Adrenal gland (tissue), 9 donors: ENCODE measurements at regions not wholly inside any gene's neighbourhood (a gene's known extent, or its start where the extent isn't known, plus 50 kb on each side); places are given as distances from the start of the nearest gene placed in this dataset.

Experiments used
- DNase-seq, 7 donors: peaks; one replicate each; pipeline ENCODE4 v3.0.0-alpha.2; 2019 to 2020
- H3K27ac ChIP-seq, 5 donors: fragments of 200-600 bp; sonication (generic) in 4 of 5; 1 replicate in 3 of 5; 2 replicates in 2 of 5; pipeline versions ENCODE4 v1.5.1 to v1.8.0; 2016 to 2020; ENCODE audit warnings: mild to moderate bottlenecking in 1 of 5
- H3K27me3 ChIP-seq: fragments of 200-600 bp; 2 replicates; pipeline ENCODE4 v1.8.0; 2021
- H3K36me3 ChIP-seq, 2 donors: fragments of 200-600 bp; replicated peaks in 1 of 2; 1 replicate in 1 of 2; 2 replicates in 1 of 2; pipeline versions ENCODE4 v1.5.1 to v1.8.0; 2018 to 2022
- H3K4me1 ChIP-seq, 2 donors: fragments of 200-600 bp; replicated peaks in 1 of 2; 1 replicate in 1 of 2; 2 replicates in 1 of 2; pipeline versions ENCODE4 v1.5.1 to v1.8.0; 2018 to 2021
- H3K4me3 ChIP-seq, 4 donors: fragments of 200-600 bp; sonication (generic) in 3 of 4; one replicate each; pipeline ENCODE4 v1.5.1; 2016 to 2018
- H3K9me3 ChIP-seq, 3 donors: fragments of 200-600 bp; sonication (generic) in 1 of 3; replicated peaks in 1 of 3; 1 replicate in 2 of 3; 2 replicates in 1 of 3; pipeline versions ENCODE4 v1.5.1 to v1.8.0; 2016 to 2021
- CTCF ChIP-seq, 6 experiments: fragments of 450-650 bp in 4 of 6; fragments of 200-600 bp in 2 of 6; sonication (generic) in 1 of 6; IDR thresholded peaks; 1 replicate in 5 of 6; 2 replicates in 1 of 6; pipeline versions ENCODE4 v1.5.1 to v1.8.0; 2016 to 2021; ENCODE audit warnings: antibody characterized with exemption in 6 of 6, mild to moderate bottlenecking in 2 of 6, moderate library complexity in 1 of 6
- POLR2A ChIP-seq, 2 donors: fragments of 450-650 bp; IDR thresholded peaks; one replicate each; pipeline ENCODE4 v1.6.1; 2017; ENCODE audit warnings: antibody characterized with exemption in 2 of 2, mild to moderate bottlenecking in 2 of 2, moderate library complexity in 1 of 2
- WGBS, 4 donors: extraction: QIAGEN DNeasy Blood & Tissue Kit in 2 of 4; methylation state at CpG; one replicate each; pipeline versions ENCODE4 v1.1.5 to v1.1.7; 2013 to 2017; 5-methylcytosine and 5-hydroxymethylcytosine counted together
- intact Hi-C, 2 donors: fragments of 100-400 bp; cut with DNase I; formaldehyde crosslinking; loops; one replicate each; pipeline versions ENCODE4 v1.14.1 to v1.15.0; 2022 to 2023
- donor health status: healthy with polysubstance abuse.
- donor health status: Bipolar disorder and iron deficiency.
- donor health status: DM: yes; HTN: yes; CAD: no.
- donor health status: DM: no; HTN: no; CAD: no.
- donor health status: DM: no; HTN: no; CAD: no.

DNA sequence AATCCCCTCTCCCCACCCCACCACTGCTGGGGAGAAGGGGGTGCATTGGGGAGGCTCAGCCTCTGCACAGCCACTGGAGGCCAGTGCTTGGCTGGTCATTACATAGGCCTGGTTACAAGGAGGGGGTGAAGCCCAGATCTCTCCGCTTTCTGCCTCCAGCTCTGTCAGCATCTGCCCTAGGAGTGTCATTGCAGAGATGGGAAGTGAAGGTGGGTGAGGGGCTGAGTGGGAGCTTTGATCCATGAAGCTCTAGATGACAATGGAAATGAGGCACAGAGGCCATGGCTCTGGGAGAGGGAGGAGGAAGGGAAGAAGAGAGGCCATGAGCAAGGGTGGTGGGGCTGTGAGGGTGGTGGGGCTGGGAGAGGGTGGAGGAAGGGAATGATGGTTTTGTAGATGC, 411.6 kb downstream of the MATN1 start:
- intact Hi-C loops = no loop called here
- peak in 1 of 7 donors; percentile 7 for DNase-seq
- TF ChIP-seq CTCF (IDR thresholded peaks at IDR 0.05) = no peak
- TF ChIP-seq POLR2A (IDR thresholded peaks at IDR 0.05) = no peak
- Histone ChIP-seq H3K9me3 (no peaks in the 10 kb centered on the region), H3K4me3 (no peak overlapping the region), H3K27me3 (no peaks in the 10 kb centered on the region), H3K27ac (no peak overlapping the region), H3K4me1 (no peaks in the 10 kb centered on the region), H3K36me3 (no peaks in the 10 kb centered on the region)
- 88 to 100% (median 92%) methylated on average over 1 of the region's 1 CpG for whole genome bisulfite sequencing, 4 donors

DNA sequence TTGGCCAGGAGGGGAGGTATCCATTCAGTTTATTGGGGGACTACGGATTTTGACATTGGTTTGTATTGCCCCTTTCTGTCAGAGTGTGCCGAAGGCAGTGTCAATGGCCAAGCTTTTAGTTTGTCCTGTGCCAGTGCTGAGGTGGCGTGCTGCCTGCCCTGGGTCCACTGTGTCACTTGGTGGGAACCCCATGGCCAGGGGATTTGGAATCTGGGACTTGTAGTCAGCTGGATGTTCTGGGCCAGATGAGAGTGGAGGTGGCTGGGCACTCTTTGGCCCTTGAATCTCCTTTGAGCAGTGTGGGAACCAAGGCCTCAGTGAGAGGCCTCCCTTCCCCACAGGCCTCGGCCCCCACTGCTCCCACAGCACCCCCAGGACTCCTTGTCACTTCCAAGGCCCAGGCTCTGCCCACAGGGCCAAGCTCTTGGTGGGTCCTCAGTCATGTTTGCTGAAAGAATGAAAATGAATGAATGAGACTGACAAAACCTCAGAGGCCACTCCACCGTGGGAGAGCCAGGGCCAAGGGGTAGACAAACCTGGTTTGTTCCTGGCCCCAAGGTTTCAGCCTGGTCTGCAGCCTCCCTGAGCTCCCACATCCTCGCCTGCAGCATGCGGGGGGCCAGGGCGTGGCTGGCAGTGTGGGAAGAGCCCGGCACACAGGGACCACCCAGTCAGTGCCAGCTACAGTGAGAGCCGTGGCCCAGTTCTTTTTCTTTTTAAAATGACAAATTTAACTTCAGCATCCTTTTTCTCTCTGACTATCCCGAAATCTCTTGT, 412.2 kb downstream of the MATN1 start:
- H3K4me3 ChIP-seq = no peak overlapping the region
- DNase-seq = peak in 2 of 7 donors; percentile 4 to 24
- no peaks in the 10 kb centered on the region for H3K9me3 ChIP-seq
- no peaks in the 10 kb centered on the region for H3K36me3 ChIP-seq
- H3K4me1 ChIP-seq = no peaks in the 10 kb centered on the region
- WGBS, 4 donors = 64 to 84% (median 70%) methylated on average over 10 to 11 of the region's 11 CpGs
- H3K27ac ChIP-seq = no peak overlapping the region
- H3K27me3 ChIP-seq = no peaks in the 10 kb centered on the region
- no peak for TF ChIP-seq CTCF (IDR thresholded peaks at IDR 0.05)
- TF ChIP-seq POLR2A (IDR thresholded peaks at IDR 0.05) = no peak
- intact Hi-C loops = no loop called here

DNA sequence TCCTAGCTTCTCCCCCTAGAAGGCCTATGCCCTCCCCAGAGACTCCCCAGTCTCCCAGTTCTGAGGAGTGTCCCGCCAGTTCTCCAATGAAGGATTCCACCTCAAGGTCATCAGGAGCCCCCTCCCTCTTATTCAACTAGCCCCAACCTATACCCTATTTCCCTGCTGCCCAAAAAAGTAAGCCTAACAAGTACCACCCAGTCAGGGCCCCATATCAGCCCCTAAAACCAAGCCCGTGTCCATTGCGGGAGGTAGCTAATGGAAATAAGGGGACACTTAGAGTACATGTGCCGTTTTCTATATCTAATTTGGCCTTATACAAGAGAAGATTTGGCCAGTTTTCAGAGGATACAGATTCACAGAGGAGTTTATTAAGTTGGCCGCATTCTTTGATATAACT, 416.2 kb downstream of the MATN1 start:
- DNase-seq = no peak
- no peaks in the 10 kb centered on the region for H3K9me3 ChIP-seq
- H3K27me3 ChIP-seq = no peaks in the 10 kb centered on the region
- H3K4me1 ChIP-seq = no peaks in the 10 kb centered on the region
- TF ChIP-seq POLR2A (IDR thresholded peaks at IDR 0.05) (no peak), CTCF (IDR thresholded peaks at IDR 0.05) (no peak)
- intact Hi-C loops = no loop called here
- H3K4me3 ChIP-seq = no peak overlapping the region
- no peaks in the 10 kb centered on the region for H3K36me3 ChIP-seq
- WGBS, 4 donors = 74 to 95% (median 83%) methylated on average over 5 of the region's 5 CpGs
- H3K27ac ChIP-seq = no peak overlapping the region

GRCh38 chr1:30305519-30305918, 417.9 kb downstream of the MATN1 start:
- peak in 1 of 7 donors; percentile 28 for DNase-seq
- intact Hi-C loops = no loop called here
- TF ChIP-seq CTCF (IDR thresholded peaks at IDR 0.05) (no peak), POLR2A (IDR thresholded peaks at IDR 0.05) (no peak)
- Histone ChIP-seq H3K9me3 (no peaks in the 10 kb centered on the region), H3K4me1 (no peaks in the 10 kb centered on the region), H3K27ac (no peak overlapping the region), H3K27me3 (no peaks in the 10 kb centered on the region), H3K4me3 (no peak overlapping the region), H3K36me3 (no peaks in the 10 kb centered on the region)
- 66 to 83% (median 78%) methylated on average over 2 to 3 of the region's 3 CpGs for WGBS, 4 donors
